HL-60 (cell line): ENCODE measurements at regions not wholly inside any gene's neighbourhood (a gene's known extent, or its start where the extent isn't known, plus 50 kb on each side); places are given as distances from the start of the nearest gene placed in this dataset.
A peak's percentile ranks its signal among the peaks of the same experiment; 100 is the strongest.

Experiments
- DNase-seq, 2 experiments: peaks; one replicate each; pipeline ENCODE4 v3.0.0-alpha.2; 2010 to 2020; ENCODE audit warnings: low read depth in 1 of 2, low spot score in 1 of 2
- H3K27ac ChIP-seq: fragments of 250-450 bp; sonication (Bioruptor Pico); replicated peaks from 2 replicates; pipeline ENCODE4 v1.5.1; 2020; ENCODE audit warnings: mild to moderate bottlenecking, moderate library complexity
- H3K27me3 ChIP-seq: fragments of 250-450 bp; sonication (Bioruptor Pico); 2 replicates; pipeline ENCODE4 v1.5.1; 2021; ENCODE audit warnings: mild to moderate bottlenecking, moderate library complexity; ENCODE audit not compliant: insufficient read depth, poor library complexity, severe bottlenecking
- H3K4me3 ChIP-seq: replicated peaks from 2 replicates; pipeline ENCODE4 v1.5.1; 2011; ENCODE audit warnings: mild to moderate bottlenecking, control low read depth, low read length; ENCODE audit not compliant: insufficient read depth
- CTCF ChIP-seq: IDR thresholded peaks from one replicate; pipeline ENCODE4 v1.5.1; 2011; ENCODE audit warnings: low read length, control low read depth, inconsistent platforms; ENCODE audit not compliant: insufficient read depth
- GABPA ChIP-seq: IDR thresholded peaks from 2 replicates; pipeline ENCODE4 v1.6.1; 2012; ENCODE audit warnings: low read depth
- POLR2AphosphoS5 ChIP-seq: IDR thresholded peaks from 2 replicates; pipeline ENCODE4 v1.6.1; 2012; ENCODE audit warnings: low read depth
- SPI1 ChIP-seq: IDR thresholded peaks from 2 replicates; pipeline ENCODE4 v1.6.1; 2012; ENCODE audit warnings: low read depth, mild to moderate bottlenecking, borderline replicate concordance
- TF ChIP-seq, protein P1 (sequence below): IDR thresholded peaks from 2 replicates; pipeline ENCODE4 v1.6.1; 2012; ENCODE audit warnings: low read depth; ENCODE audit not compliant: insufficient replicate concordance

GRCh38 chr5:39648085-39648847 is 223.5 kb upstream of the DAB2 start:
- Histone ChIP-seq H3K27ac (peak overlapping the region; percentile 32), H3K27me3 (no peaks in the 10 kb centered on the region), H3K4me3 (no peak overlapping the region)
- no peak for DNase-seq
- no peak for TF ChIP-seq CTCF
- TF ChIP-seq POLR2AphosphoS5 = no peak
- TF ChIP-seq, protein P1, sequence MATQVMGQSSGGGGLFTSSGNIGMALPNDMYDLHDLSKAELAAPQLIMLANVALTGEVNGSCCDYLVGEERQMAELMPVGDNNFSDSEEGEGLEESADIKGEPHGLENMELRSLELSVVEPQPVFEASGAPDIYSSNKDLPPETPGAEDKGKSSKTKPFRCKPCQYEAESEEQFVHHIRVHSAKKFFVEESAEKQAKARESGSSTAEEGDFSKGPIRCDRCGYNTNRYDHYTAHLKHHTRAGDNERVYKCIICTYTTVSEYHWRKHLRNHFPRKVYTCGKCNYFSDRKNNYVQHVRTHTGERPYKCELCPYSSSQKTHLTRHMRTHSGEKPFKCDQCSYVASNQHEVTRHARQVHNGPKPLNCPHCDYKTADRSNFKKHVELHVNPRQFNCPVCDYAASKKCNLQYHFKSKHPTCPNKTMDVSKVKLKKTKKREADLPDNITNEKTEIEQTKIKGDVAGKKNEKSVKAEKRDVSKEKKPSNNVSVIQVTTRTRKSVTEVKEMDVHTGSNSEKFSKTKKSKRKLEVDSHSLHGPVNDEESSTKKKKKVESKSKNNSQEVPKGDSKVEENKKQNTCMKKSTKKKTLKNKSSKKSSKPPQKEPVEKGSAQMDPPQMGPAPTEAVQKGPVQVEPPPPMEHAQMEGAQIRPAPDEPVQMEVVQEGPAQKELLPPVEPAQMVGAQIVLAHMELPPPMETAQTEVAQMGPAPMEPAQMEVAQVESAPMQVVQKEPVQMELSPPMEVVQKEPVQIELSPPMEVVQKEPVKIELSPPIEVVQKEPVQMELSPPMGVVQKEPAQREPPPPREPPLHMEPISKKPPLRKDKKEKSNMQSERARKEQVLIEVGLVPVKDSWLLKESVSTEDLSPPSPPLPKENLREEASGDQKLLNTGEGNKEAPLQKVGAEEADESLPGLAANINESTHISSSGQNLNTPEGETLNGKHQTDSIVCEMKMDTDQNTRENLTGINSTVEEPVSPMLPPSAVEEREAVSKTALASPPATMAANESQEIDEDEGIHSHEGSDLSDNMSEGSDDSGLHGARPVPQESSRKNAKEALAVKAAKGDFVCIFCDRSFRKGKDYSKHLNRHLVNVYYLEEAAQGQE = no peak
- no peak for TF ChIP-seq SPI1
- no peak for TF ChIP-seq GABPA

DNA sequence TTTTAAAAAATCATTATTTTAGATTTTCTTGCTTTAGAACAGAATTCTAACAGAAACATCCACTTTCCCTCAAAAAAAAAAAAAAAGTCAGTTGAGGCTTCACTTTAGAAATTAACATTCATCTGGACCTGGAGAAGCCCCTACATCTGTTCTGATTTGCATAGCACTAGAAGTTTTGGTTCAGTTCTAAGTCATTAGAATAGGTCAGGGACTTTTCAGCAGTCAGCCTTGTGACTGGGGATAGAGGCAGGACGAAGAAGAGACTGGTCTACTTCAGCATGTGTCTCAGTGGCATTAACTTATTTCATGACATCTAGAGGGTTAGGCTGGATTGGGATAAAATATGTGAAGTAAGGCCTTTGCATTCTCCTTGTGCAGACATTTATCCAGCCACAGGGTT is 215.8 kb upstream of the DAB2 start:
- TF ChIP-seq SPI1 (no peak), GABPA (no peak), CTCF (no peak), POLR2AphosphoS5 (no peak)
- TF ChIP-seq, protein P1 = no peak
- no peak for DNase-seq
- Histone ChIP-seq H3K27me3 (no peaks in the 10 kb centered on the region), H3K27ac (no peak overlapping the region), H3K4me3 (no peak overlapping the region)

DNA sequence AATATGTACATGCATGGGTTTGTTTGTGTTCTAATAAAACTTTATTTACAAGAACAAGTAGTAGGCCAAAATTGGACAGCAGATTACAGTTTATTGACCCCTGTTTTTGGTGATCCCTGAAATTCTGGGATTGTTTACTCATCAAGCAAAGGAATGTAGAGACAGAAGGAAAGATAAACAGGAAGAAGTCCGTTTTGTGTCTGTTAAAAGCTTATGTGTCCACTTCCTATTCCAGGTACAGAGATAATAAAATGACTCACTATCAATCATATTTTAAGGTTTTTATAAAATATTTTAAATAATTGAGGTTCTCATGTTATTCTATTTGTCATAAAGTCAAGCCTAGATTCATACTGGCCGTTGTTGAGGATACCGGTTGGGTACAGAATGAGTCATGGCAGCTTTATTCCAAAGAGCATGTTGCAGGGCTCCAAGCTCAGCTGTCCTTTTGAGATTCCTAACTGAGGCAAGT is 214.9 kb upstream of the DAB2 start:
- Histone ChIP-seq H3K4me3 (no peak overlapping the region), H3K27me3 (no peaks in the 10 kb centered on the region), H3K27ac (no peak overlapping the region)
- DNase-seq = no peak
- TF ChIP-seq POLR2AphosphoS5 (no peak), CTCF (no peak), SPI1 (no peak), GABPA (no peak)
- TF ChIP-seq, protein P1 = no peak
